Activated CD8-positive, alpha-beta T cell treated with anti-CD3 and anti-CD28 coated beads for 36 hours (primary cell): ENCODE measurements at regions not wholly inside any gene's neighbourhood (a gene's known extent, or its start where the extent isn't known, plus 50 kb on each side); places are given as distances from the start of the nearest gene placed in this dataset.

Source experiments
- ATAC-seq: fragments of 200-7000 bp; cut with Tn5 transposase; one replicate; pipeline ENCODE4 v1.10.0; 2021; ENCODE audit warnings: mild to moderate bottlenecking, moderate library complexity
- CTCF ChIA-PET: fragments of 350-600 bp; sonication (Branson Sonifier 250); formaldehyde crosslinking; loops from one replicate; lab custom pipeline; 2021; ENCODE audit warnings: antibody characterized with exemption; lab: Charles Lee
- POLR2A ChIA-PET: fragments of 350-600 bp; sonication (Branson Sonifier 250); formaldehyde crosslinking; loops from one replicate; lab custom pipeline; 2021; ENCODE audit warnings: antibody characterized with exemption; lab: Charles Lee
- DNase-seq: peaks from one replicate; pipeline ENCODE4 v3.0.0-alpha.2; 2020
- H3K27ac Mint-ChIP-seq: one replicate; pipeline ENCODE4 v1.8.0; 2021; ENCODE audit warnings: mild to moderate bottlenecking, mixed read lengths
- H3K27me3 Mint-ChIP-seq: one replicate; pipeline ENCODE4 v1.8.0; 2021; ENCODE audit warnings: mixed read lengths
- H3K36me3 Mint-ChIP-seq: one replicate; pipeline ENCODE4 v1.8.0; 2021; ENCODE audit warnings: low read depth, mixed read lengths
- H3K4me1 Mint-ChIP-seq: one replicate; pipeline ENCODE4 v1.8.0; 2021; ENCODE audit warnings: low read depth, mixed read lengths
- H3K4me3 Mint-ChIP-seq: one replicate; pipeline ENCODE4 v1.8.0; 2021; ENCODE audit warnings: mild to moderate bottlenecking, moderate library complexity, mixed read lengths
- H3K9me3 Mint-ChIP-seq: one replicate; pipeline ENCODE4 v1.8.0; 2021; ENCODE audit warnings: mixed read lengths
- CTCF ChIP-seq: fragments of 200-600 bp; IDR thresholded peaks from one replicate; pipeline ENCODE4 v1.8.0; 2022; ENCODE audit warnings: antibody characterized with exemption, mild to moderate bottlenecking
- intact Hi-C: fragments of 100-400 bp; cut with micrococcal nuclease; formaldehyde crosslinking; loops from one replicate; pipeline ENCODE4 v1.10.0; 2022

GRCh38 chr6:98343797-98344196 is 490.6 kb upstream of the POU3F2 start:
- H3K36me3 Mint-ChIP-seq, result no peaks in the 10 kb centered on the region
- ChIA-PET POLR2A (no interaction called here), CTCF (interaction anchor here (1.1 kb wide), 1 partner anchor 10 kb away, joined by 3 read pairs; no protein-coding TSS in a partner anchor)
- no peak for ATAC-seq
- H3K4me3 Mint-ChIP-seq, result no peak overlapping the region
- H3K9me3 Mint-ChIP-seq, result no peaks in the 10 kb centered on the region
- no peak for TF ChIP-seq CTCF
- no peaks in the 10 kb centered on the region for H3K4me1 Mint-ChIP-seq
- intact Hi-C loops, result no loop called here
- H3K27ac Mint-ChIP-seq, result no peak overlapping the region
- no peaks in the 10 kb centered on the region for H3K27me3 Mint-ChIP-seq
- DNase-seq, result no peak

GRCh38 chr6:98352348-98352747 is 482.0 kb upstream of the POU3F2 start:
- intact Hi-C loops, result no loop called here
- TF ChIP-seq CTCF, result no peak
- no peak for ATAC-seq
- ChIA-PET CTCF (no interaction called here), POLR2A (interaction anchor here (0.6 kb wide), 1 partner anchor 147 kb away, joined by 3 read pairs; no protein-coding TSS in a partner anchor)
- H3K27ac Mint-ChIP-seq, result no peak overlapping the region
- no peaks in the 10 kb centered on the region for H3K9me3 Mint-ChIP-seq
- H3K36me3 Mint-ChIP-seq, result no peaks in the 10 kb centered on the region
- DNase-seq, result no peak
- H3K4me3 Mint-ChIP-seq, result no peak overlapping the region
- H3K27me3 Mint-ChIP-seq, result no peaks in the 10 kb centered on the region
- H3K4me1 Mint-ChIP-seq, result no peaks in the 10 kb centered on the region

GRCh38 chr6:98358173-98358572 is 476.2 kb upstream of the POU3F2 start:
- no peaks in the 10 kb centered on the region for H3K36me3 Mint-ChIP-seq
- H3K4me1 Mint-ChIP-seq, result no peaks in the 10 kb centered on the region
- H3K27ac Mint-ChIP-seq, result no peak overlapping the region
- DNase-seq (no peak), ATAC-seq (no peak)
- no peaks in the 10 kb centered on the region for H3K27me3 Mint-ChIP-seq
- ChIA-PET CTCF (no interaction called here), POLR2A (no interaction called here)
- H3K9me3 Mint-ChIP-seq, result no peaks in the 10 kb centered on the region
- no peak overlapping the region for H3K4me3 Mint-ChIP-seq
- TF ChIP-seq CTCF, result no peak
- intact Hi-C loops, result no loop called here

- ChIA-PET POLR2A (no interaction called here), CTCF (no interaction called here)
- intact Hi-C loops, result no loop called here
- TF ChIP-seq CTCF, result no peak
- Mint-ChIP-seq H3K27me3 (no peaks in the 10 kb centered on the region), H3K36me3 (no peaks in the 10 kb centered on the region), H3K4me1 (no peaks in the 10 kb centered on the region), H3K4me3 (no peak overlapping the region), H3K9me3 (no peaks in the 10 kb centered on the region), H3K27ac (no peak overlapping the region)
- no peak for DNase-seq
- no peak for ATAC-seq
Measured at GRCh38 chr6:98366371-98366770, 468.0 kb upstream of the POU3F2 start.

- ChIA-PET POLR2A (no interaction called here), CTCF (interaction anchor here (0.6 kb wide), 1 partner anchor 456 kb away, joined by 3 read pairs; no protein-coding TSS in a partner anchor)
- no peak for DNase-seq
- H3K4me1 Mint-ChIP-seq, result no peaks in the 10 kb centered on the region
- H3K4me3 Mint-ChIP-seq, result no peak overlapping the region
- no peak for TF ChIP-seq CTCF
- no peaks in the 10 kb centered on the region for H3K36me3 Mint-ChIP-seq
- ATAC-seq, result no peak
- H3K27me3 Mint-ChIP-seq, result no peaks in the 10 kb centered on the region
- intact Hi-C loops, result no loop called here
- H3K27ac Mint-ChIP-seq, result no peak overlapping the region
- peaks cover 6% of the 10 kb centered on the region for H3K9me3 Mint-ChIP-seq
Measured at GRCh38 chr6:98380589-98380988, 453.8 kb upstream of the POU3F2 start.
